ENCODE measurements at regions not wholly inside any gene's neighbourhood (a gene's known extent, or its start where the extent isn't known, plus 50 kb on each side); places are given as distances from the start of the nearest gene placed in this dataset.

DNA sequence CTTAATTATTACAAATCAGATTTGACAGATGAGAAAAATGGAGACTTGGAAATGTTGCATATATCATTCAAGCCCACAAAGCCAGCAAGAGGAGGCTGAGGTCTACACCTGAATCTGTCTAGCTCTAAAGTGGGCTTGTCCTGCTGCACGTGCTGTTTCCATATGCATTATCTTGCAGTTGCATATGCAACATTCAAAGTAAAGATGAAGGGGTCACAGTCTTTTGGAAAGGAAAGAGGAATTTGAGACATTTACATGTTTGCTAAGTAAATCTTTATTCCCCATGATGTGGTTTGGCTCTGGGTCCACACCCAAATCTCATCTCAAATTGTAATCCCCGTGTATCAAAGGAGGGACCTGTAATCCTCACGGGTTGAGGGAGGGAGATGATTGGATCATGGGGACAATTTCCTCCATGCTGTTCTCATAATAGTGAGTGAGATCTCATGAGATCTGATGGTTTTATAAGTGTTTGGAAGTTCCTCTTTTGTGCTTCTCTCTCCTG, 98.3 kb downstream of the BACH1 start:
- no peaks in the 10 kb centered on the region for H3K9me3 ChIP-seq (ENCODE audit: control insufficient read depth, low read length)
- no peak overlapping the region for H3K9ac ChIP-seq (ENCODE audit: low read length)
- DNase-seq (ENCODE audit: low read depth), result no peak
- no peak overlapping the region for H3K4me3 ChIP-seq (ENCODE audit: low read length)
- H3K27me3 ChIP-seq (replicated peaks; ENCODE audit: control insufficient read depth, insufficient read depth, low read length), result no peaks in the 10 kb centered on the region
- H3K4me1 ChIP-seq (ENCODE audit: control insufficient read depth, insufficient read depth, low read length), result no peaks in the 10 kb centered on the region
- H3K36me3 ChIP-seq (ENCODE audit: control insufficient read depth, insufficient read depth, low read length, severe bottlenecking), result no peaks in the 10 kb centered on the region

DNA sequence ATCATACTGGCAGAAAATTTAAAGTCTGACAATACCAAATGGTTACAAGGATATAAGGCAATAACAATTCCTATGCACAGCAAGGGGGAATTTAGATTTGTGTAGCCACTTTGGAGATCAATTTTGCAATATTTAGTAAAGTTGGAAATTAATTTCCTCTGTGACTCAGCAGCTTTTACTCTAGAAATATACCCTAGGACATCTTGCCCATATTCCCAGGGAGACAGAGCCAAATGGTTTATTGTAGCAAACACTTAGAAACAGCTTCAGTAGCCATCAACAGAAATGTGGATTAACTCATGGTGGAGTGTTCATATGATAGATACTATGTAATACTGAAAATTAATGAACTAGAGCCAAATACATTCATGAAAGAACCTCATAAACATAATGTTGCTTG, 104.6 kb downstream of the BACH1 start:
- H3K4me1 ChIP-seq (ENCODE audit: control insufficient read depth, insufficient read depth, low read length), result peaks cover 15% of the 10 kb centered on the region
- H3K9ac ChIP-seq (ENCODE audit: low read length), result no peak overlapping the region
- H3K4me3 ChIP-seq (ENCODE audit: low read length), result peak overlapping the region; percentile 13
- H3K36me3 ChIP-seq (ENCODE audit: control insufficient read depth, insufficient read depth, low read length, severe bottlenecking), result no peaks in the 10 kb centered on the region
- DNase-seq (ENCODE audit: low read depth), result peak; percentile 30
- no peaks in the 10 kb centered on the region for H3K9me3 ChIP-seq (ENCODE audit: control insufficient read depth, low read length)
- no peaks in the 10 kb centered on the region for H3K27me3 ChIP-seq (replicated peaks; ENCODE audit: control insufficient read depth, insufficient read depth, low read length)

DNA sequence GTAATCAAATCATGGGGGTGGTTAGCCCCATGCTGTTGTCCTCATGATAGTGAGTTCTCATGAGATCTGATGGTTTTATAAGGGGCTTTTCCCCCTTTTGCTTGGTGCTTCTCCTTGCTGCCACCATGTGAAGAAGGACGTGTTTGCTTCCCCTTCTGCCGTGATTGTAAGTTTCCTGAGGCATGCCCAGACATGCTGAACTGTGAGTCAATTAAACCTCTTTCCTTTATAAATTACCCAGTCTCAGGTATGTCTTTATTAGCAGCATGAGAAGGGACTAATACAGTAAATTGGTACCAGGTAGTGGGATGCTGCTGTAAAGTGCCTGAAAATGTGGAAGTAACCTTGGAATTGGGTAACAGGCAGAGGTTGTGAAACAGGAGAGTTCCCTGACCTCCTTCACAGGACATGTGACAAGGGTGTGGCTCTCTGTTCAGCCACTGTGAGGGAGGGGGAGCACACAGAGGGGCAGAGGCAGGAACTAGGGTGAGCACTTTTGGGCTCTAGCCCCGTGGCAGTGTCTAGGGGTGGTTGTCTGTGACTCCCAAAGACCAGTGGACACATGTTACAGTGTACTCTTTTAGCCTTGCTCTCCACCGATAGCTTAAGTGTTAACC, 105.3 kb downstream of the BACH1 start:
- H3K4me3 ChIP-seq (ENCODE audit: low read length), result no peak overlapping the region
- peaks cover 15% of the 10 kb centered on the region for H3K4me1 ChIP-seq (ENCODE audit: control insufficient read depth, insufficient read depth, low read length)
- DNase-seq (ENCODE audit: low read depth), result no peak
- no peak overlapping the region for H3K9ac ChIP-seq (ENCODE audit: low read length)
- no peaks in the 10 kb centered on the region for H3K27me3 ChIP-seq (replicated peaks; ENCODE audit: control insufficient read depth, insufficient read depth, low read length)
- no peaks in the 10 kb centered on the region for H3K36me3 ChIP-seq (ENCODE audit: control insufficient read depth, insufficient read depth, low read length, severe bottlenecking)
- H3K9me3 ChIP-seq (ENCODE audit: control insufficient read depth, low read length), result no peaks in the 10 kb centered on the region

DNA sequence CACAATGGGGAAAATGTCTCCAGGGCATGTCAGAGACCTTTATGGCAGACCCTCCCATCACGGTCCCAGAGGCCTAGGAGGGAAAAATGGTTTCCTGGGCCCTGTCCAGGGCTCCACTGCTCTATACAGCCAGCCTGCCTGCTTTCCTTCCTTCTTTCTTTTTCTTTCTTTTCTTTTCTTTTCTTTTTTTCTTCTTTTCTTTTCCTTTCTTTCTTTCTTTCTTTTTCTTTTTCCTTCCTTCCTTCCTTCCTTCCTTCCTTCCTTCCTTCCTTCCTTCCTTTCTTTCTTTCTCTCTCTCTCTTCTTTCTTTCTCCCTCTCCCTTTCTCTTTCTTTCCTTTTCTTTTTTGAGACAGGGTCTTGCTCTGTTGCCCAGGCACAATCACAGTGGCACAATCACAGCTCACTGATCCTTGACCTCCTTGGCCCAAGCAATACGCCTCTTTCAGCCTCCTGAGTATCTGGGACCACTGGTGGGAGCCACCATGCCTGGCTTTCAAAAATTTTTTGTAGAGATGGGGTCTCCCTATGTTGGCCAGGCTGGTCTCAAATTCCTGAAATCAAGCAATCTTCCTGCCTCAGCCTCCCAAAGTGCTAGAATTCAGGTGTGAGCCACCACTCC, 106.9 kb downstream of the BACH1 start:
- H3K9me3 ChIP-seq (ENCODE audit: control insufficient read depth, low read length), result no peaks in the 10 kb centered on the region
- H3K27me3 ChIP-seq (replicated peaks; ENCODE audit: control insufficient read depth, insufficient read depth, low read length), result no peaks in the 10 kb centered on the region
- peaks cover 15% of the 10 kb centered on the region for H3K4me1 ChIP-seq (ENCODE audit: control insufficient read depth, insufficient read depth, low read length)
- H3K4me3 ChIP-seq (ENCODE audit: low read length), result no peak overlapping the region
- DNase-seq (ENCODE audit: low read depth), result no peak
- H3K9ac ChIP-seq (ENCODE audit: low read length), result no peak overlapping the region
- no peaks in the 10 kb centered on the region for H3K36me3 ChIP-seq (ENCODE audit: control insufficient read depth, insufficient read depth, low read length, severe bottlenecking)

DNA sequence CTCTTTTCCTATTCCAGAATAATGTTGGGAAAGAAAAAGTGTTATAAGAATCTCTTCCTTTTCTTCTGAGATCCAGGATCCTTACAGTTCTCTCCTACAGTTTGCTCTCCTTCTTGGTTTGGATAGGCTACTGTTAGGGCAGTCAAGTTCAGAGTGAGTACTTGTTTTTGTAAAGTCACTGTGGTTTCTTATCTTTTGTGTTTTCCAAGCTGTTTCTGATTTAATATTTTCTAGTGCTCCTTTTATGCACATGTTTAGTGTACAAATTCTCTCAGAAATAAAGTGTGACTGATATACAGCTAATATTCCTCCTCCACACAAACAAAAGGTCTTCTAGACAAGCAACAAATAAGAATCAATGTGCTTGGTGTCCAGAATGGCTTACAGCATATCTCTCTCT, 107.7 kb downstream of the BACH1 start:
- Histone ChIP-seq H3K4me1 (ENCODE audit: control insufficient read depth, insufficient read depth, low read length) (peaks cover 15% of the 10 kb centered on the region), H3K36me3 (ENCODE audit: control insufficient read depth, insufficient read depth, low read length, severe bottlenecking) (no peaks in the 10 kb centered on the region), H3K27me3 (replicated peaks; ENCODE audit: control insufficient read depth, insufficient read depth, low read length) (no peaks in the 10 kb centered on the region), H3K4me3 (ENCODE audit: low read length) (no peak overlapping the region), H3K9me3 (ENCODE audit: control insufficient read depth, low read length) (no peaks in the 10 kb centered on the region), H3K9ac (ENCODE audit: low read length) (no peak overlapping the region)
- DNase-seq (ENCODE audit: low read depth), result no peak

DNA sequence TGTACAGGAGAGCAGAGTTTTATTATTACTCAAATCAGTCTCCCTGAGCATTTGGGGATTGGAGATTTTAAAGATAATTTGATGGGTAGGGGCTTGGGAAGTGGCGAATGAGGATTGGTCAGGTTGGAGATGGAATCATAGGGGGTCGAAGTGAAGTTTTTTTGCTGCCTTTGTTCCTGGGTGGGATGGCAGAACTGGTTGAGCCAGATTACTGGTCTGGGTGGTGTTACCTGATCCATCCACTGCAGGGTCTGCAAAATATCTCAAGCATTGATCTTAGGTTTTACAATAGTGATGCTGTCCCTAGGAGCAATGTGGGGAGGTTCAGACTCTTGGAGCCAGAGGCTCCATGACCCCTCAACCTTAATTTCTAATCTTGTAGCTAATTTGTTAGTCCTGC, 108.8 kb downstream of the BACH1 start:
- DNase-seq (ENCODE audit: low read depth), result no peak
- H3K9me3 ChIP-seq (ENCODE audit: control insufficient read depth, low read length), result no peaks in the 10 kb centered on the region
- no peak overlapping the region for H3K4me3 ChIP-seq (ENCODE audit: low read length)
- peaks cover 15% of the 10 kb centered on the region for H3K4me1 ChIP-seq (ENCODE audit: control insufficient read depth, insufficient read depth, low read length)
- H3K36me3 ChIP-seq (ENCODE audit: control insufficient read depth, insufficient read depth, low read length, severe bottlenecking), result no peaks in the 10 kb centered on the region
- H3K9ac ChIP-seq (ENCODE audit: low read length), result no peak overlapping the region
- H3K27me3 ChIP-seq (replicated peaks; ENCODE audit: control insufficient read depth, insufficient read depth, low read length), result no peaks in the 10 kb centered on the region

DNA sequence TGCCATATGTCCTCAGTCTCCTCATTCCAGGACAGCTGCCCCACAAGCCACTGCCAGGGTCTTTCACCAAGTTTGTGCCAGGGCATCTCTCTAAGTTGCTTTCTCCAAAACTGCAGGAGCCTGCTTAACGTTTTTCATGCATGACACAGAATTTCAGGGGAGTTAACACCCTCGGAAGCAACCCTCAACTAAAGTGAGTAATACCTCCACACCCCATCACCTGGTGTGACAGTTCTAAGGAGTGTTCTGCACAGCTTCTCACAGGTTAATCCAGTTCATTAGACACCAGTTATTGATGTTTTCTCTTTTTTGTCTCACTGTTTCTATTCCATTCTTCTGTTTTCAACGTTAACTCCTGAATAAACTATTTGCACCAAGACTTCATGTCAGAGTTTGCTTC, 115.0 kb downstream of the BACH1 start:
- Histone ChIP-seq H3K27me3 (replicated peaks; ENCODE audit: control insufficient read depth, insufficient read depth, low read length) (no peaks in the 10 kb centered on the region), H3K4me3 (ENCODE audit: low read length) (no peak overlapping the region), H3K9me3 (ENCODE audit: control insufficient read depth, low read length) (no peaks in the 10 kb centered on the region), H3K9ac (ENCODE audit: low read length) (no peak overlapping the region), H3K4me1 (ENCODE audit: control insufficient read depth, insufficient read depth, low read length) (no peaks in the 10 kb centered on the region), H3K36me3 (ENCODE audit: control insufficient read depth, insufficient read depth, low read length, severe bottlenecking) (peaks cover 2% of the 10 kb centered on the region)
- no peak for DNase-seq (ENCODE audit: low read depth)

DNA sequence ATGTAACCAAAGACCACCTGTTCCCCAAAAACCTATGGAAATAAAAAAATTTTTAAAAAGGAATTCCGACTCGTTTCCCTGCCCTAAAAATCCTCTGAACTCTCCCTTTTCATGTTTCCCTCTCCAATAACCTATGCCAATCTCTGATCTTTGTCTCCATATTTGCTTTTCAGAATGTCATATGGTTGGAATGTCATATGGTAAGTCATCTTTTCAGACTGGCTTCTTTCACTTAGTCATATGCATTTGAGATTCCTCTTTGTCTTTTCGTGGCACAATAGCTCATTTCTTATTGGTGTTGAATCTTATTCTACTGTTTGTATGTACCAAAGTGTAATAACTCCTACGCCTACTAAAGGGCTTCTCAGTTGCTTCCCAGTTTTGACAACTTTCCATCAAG, 117.5 kb downstream of the BACH1 start:
- no peaks in the 10 kb centered on the region for H3K27me3 ChIP-seq (replicated peaks; ENCODE audit: control insufficient read depth, insufficient read depth, low read length)
- no peak overlapping the region for H3K4me3 ChIP-seq (ENCODE audit: low read length)
- peaks cover 2% of the 10 kb centered on the region for H3K36me3 ChIP-seq (ENCODE audit: control insufficient read depth, insufficient read depth, low read length, severe bottlenecking)
- no peaks in the 10 kb centered on the region for H3K4me1 ChIP-seq (ENCODE audit: control insufficient read depth, insufficient read depth, low read length)
- DNase-seq (ENCODE audit: low read depth), result no peak
- H3K9ac ChIP-seq (ENCODE audit: low read length), result no peak overlapping the region
- no peaks in the 10 kb centered on the region for H3K9me3 ChIP-seq (ENCODE audit: control insufficient read depth, low read length)

DNA sequence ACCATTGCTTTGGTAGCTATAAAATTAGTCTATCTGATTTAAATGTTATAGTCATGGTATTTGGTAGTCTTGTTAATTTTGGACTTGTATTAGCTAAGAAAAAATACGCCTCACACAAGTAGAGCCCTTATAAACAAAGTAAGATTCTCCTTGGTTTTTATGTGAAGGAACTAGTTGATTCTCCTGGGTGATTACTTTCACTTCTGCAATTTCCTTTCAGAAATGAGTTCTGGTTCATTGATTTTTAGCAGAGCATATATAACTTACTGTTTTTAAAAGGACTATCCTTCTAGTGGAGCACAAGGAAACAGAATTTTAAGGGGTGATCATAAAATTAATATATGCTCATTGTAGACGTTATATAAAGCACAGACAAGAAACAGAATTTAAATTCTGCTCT, 120.1 kb downstream of the BACH1 start:
- no peaks in the 10 kb centered on the region for H3K9me3 ChIP-seq (ENCODE audit: control insufficient read depth, low read length)
- H3K9ac ChIP-seq (ENCODE audit: low read length), result no peak overlapping the region
- H3K4me3 ChIP-seq (ENCODE audit: low read length), result no peak overlapping the region
- peaks cover under 1% of the 10 kb centered on the region for H3K36me3 ChIP-seq (ENCODE audit: control insufficient read depth, insufficient read depth, low read length, severe bottlenecking)
- H3K4me1 ChIP-seq (ENCODE audit: control insufficient read depth, insufficient read depth, low read length), result no peaks in the 10 kb centered on the region
- DNase-seq (ENCODE audit: low read depth), result no peak
- H3K27me3 ChIP-seq (replicated peaks; ENCODE audit: control insufficient read depth, insufficient read depth, low read length), result no peaks in the 10 kb centered on the region

DNA sequence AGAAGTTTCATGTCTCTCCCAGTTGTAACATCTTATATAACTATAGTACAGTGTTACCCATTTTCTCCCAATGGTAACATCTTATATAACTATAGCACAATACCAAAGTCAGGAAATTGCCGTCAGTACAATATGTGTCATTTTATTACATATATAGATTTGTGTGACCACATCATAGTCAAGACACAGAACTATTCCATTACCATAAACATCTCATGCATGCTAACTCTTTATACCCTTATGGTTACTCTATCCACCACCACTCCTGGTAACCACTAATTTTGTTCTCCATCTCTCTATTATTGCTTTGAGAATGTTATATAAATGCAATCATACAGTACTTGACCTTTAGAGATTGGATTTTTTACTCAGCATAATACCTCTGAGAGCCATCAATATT, 120.7 kb downstream of the BACH1 start:
- Histone ChIP-seq H3K9me3 (ENCODE audit: control insufficient read depth, low read length) (no peaks in the 10 kb centered on the region), H3K4me1 (ENCODE audit: control insufficient read depth, insufficient read depth, low read length) (no peaks in the 10 kb centered on the region), H3K36me3 (ENCODE audit: control insufficient read depth, insufficient read depth, low read length, severe bottlenecking) (no peaks in the 10 kb centered on the region), H3K9ac (ENCODE audit: low read length) (no peak overlapping the region), H3K4me3 (ENCODE audit: low read length) (no peak overlapping the region), H3K27me3 (replicated peaks; ENCODE audit: control insufficient read depth, insufficient read depth, low read length) (no peaks in the 10 kb centered on the region)
- DNase-seq (ENCODE audit: low read depth), result no peak

DNA sequence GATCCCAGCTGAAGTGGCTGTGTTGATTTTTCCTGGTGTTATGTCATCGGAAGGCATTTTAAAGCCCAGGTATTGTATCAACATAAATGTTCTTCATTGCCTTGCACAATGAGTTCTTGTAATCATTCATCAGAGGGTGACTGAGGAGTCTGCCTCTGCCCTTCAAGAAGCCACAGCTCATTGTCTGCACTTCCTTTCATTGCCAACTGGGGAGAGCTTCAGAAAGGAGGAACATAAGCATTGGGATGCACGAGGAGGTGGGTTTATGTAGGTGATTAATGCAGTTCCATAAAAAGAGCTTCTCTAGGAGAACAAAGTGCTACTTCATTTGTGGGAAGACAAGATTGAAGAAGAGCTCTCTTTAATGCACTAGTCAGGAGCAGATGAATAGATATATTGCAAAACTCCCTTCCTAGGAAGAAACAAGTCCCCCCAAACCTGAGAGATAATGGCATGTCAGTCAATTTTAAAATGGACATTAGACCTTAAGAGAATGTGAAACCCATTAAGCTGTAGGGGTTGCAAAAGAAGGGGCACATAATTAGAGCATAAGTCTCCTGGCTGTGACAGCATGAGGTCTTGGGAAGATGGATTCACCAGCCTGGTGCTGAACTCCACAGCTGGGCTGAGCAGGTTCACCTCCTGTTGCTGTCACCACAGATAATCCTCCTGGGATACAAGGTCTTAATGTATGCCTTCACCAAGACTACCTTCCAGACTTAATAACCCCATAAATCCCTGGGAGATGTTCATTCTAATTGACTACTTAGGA, 124.6 kb downstream of the BACH1 start:
- H3K9me3 ChIP-seq (ENCODE audit: control insufficient read depth, low read length), result no peaks in the 10 kb centered on the region
- no peaks in the 10 kb centered on the region for H3K27me3 ChIP-seq (replicated peaks; ENCODE audit: control insufficient read depth, insufficient read depth, low read length)
- no peak overlapping the region for H3K4me3 ChIP-seq (ENCODE audit: low read length)
- DNase-seq (ENCODE audit: low read depth), result no peak
- H3K9ac ChIP-seq (ENCODE audit: low read length), result no peak overlapping the region
- H3K36me3 ChIP-seq (ENCODE audit: control insufficient read depth, insufficient read depth, low read length, severe bottlenecking), result no peaks in the 10 kb centered on the region
- H3K4me1 ChIP-seq (ENCODE audit: control insufficient read depth, insufficient read depth, low read length), result no peaks in the 10 kb centered on the region
